Fibroblast of mammary gland (primary cell): ENCODE measurements at regions not wholly inside any gene's neighbourhood (a gene's known extent, or its start where the extent isn't known, plus 50 kb on each side); places are given as distances from the start of the nearest gene placed in this dataset.

ENCODE experiments used
- DNase-seq: peaks from one replicate; pipeline ENCODE4 v3.0.0-alpha.2; 2010; ENCODE audit warnings: low read depth
- H3K4me3 ChIP-seq: 2 replicates; pipeline ENCODE4 v1.5.1; 2011; ENCODE audit warnings: low read depth, mild to moderate bottlenecking, low read length, moderate library complexity; ENCODE audit not compliant: control insufficient read depth
- CTCF ChIP-seq: conservative IDR thresholded peaks from 2 replicates; pipeline ENCODE4 v1.5.1; 2011; ENCODE audit warnings: low read depth, low read length, inconsistent platforms; ENCODE audit not compliant: control insufficient read depth, insufficient read depth

DNA sequence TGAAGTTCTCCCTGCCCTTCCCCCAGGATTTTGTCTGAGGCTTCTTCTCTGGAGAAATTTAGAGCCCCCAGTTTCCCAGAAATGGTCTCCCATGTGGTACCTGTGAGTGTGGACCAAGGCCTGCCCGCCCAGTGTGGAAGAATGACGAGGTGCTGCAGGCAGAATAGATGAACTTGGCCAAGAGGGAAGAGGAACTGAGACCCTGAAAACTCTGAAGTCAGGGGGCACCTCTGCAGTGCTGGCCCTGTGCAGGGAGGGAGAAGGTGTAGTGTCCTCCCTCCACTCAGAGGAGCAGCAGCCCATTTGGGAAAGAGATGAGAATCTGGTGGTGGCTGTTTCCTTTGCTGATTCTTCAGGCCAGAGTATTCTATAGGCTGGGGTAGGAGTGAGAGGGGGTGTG, 115.2 kb upstream of the PCGF5 start:
- no peak for TF ChIP-seq CTCF
- H3K4me3 ChIP-seq = no peak overlapping the region
- no peak for DNase-seq

DNA sequence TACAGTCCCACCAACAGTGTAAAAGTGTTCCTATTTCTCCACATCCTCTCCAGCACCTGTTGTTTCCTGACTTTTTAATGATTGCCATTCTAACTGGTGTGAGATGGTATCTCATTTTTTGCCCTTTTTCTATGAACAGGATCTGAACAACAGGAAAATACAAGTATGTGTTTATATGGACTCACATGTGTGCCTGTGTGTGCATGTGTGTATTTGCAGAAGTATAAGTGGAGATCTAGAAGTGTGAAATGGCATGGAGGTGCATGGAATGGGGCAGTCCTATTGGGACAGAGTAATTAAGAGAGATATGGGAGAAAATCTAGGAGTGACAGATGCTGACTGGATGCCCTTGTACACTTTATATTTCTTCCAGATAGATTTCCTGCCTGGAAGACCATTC, 111.6 kb upstream of the PCGF5 start:
- DNase-seq = no peak
- TF ChIP-seq CTCF = no peak
- no peak overlapping the region for H3K4me3 ChIP-seq

GRCh38 chr10:91111060-91111459, 109.4 kb upstream of the PCGF5 start:
- TF ChIP-seq CTCF = no peak
- no peak for DNase-seq
- no peak overlapping the region for H3K4me3 ChIP-seq

DNA sequence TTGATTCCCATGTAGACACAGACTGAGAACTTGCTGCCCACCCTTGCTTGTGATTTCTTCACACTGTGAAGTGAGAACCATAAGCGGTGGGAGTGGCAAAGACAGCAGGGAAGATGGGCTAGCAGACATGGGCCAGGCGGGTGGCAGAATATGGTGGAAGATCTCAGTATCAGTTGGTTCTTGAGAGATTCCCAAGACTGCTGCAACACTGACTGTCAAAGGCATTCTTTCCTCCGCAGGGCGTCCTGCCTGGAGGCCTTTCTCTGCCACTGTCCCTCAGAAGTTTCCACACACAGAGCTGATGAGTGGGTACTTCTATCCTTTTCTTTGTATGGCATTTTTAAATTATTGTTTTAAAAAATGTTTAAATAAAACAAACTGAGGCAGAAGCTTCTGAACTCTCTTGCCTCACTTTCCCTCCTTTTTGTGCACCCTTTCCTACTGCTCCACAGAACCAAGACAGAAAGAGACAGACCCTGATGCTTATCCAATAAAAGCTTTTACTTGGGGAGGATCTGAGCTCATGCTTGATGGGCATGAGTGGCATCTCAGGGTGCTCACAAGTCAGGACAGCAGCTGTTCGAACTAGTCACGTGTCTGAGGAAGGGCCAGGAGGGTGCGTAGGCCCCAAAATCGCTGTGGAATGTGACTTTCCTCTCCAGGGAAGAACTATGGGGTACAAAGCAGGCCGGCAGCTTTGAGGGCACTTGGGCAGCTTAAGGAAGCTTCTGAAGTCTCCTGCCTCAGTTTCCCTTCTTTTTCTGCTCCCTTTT, 104.7 kb upstream of the PCGF5 start:
- no peak overlapping the region for H3K4me3 ChIP-seq
- no peak for TF ChIP-seq CTCF
- DNase-seq = no peak

DNA sequence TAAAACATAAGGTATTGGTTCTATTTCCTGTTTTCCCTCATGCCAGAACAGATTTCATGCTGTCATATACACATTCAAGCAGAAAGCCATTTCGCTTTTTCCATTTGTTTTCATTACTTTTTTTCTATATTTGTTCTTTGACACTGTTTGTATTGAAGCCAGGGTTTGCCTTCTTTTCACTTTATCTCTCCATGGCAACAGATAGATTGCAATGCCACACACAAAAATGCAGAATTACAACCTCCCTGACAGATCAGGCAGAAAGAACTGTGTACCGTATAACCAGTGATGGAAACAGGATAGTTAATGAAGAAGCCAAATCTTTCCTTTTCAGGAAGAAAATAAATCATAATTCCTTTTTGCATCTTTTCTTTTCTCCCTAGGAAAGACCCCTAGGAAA, 103.0 kb upstream of the PCGF5 start:
- H3K4me3 ChIP-seq = no peak overlapping the region
- no peak for DNase-seq
- no peak for TF ChIP-seq CTCF

GRCh38 chr10:91120348-91120747, 100.1 kb upstream of the PCGF5 start:
- no peak overlapping the region for H3K4me3 ChIP-seq
- no peak for TF ChIP-seq CTCF
- DNase-seq = no peak

DNA sequence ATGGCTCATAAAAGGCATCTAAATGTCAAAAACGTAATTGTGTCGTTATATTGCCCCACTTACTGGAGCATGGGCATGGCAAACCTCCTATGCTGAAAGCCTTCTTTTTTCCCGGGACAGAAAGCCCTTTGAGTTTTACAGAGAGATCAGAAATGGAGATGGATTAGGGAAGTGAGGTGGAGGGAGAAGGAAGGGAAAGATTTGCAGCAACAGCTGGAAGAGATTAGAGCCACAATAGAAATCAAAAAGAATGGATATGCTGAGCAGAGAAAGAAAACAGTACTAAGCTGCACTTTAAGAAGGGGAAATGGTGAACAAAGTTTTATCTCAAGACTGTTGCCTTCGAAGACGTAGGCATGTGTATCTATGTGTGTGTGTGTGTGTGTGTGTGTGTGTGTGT, 97.2 kb upstream of the PCGF5 start:
- TF ChIP-seq CTCF = no peak
- no peak for DNase-seq
- no peak overlapping the region for H3K4me3 ChIP-seq
